Immature natural killer cell (primary cell): ENCODE measurements at regions not wholly inside any gene's neighbourhood (a gene's known extent, or its start where the extent isn't known, plus 50 kb on each side); places are given as distances from the start of the nearest gene placed in this dataset.
"Not testable (repeated sequence)": the region's sequence is repeated elsewhere in the genome, so short reads cannot be mapped to it uniquely, and the experiment has no call there.

Experiments
- DNase-seq, 3 donors: peaks; one replicate each; pipeline ENCODE4 v3.0.0; 2022; ENCODE audit warnings: mixed read lengths in 1 of 3
- H3K27ac Mint-ChIP-seq, 6 donors: one replicate each; pipeline ENCODE4 v1.8.0; 2020; ENCODE audit warnings: mixed read lengths in 6 of 6, mild to moderate bottlenecking in 5 of 6, inconsistent platforms in 4 of 6, moderate library complexity in 3 of 6
- H3K27me3 Mint-ChIP-seq, 3 donors: one replicate each; pipeline ENCODE4 v1.8.0; 2020 to 2021; ENCODE audit warnings: low read depth in 3 of 3, mild to moderate bottlenecking in 3 of 3, mixed read lengths in 3 of 3, moderate library complexity in 3 of 3, inconsistent platforms in 1 of 3
- H3K36me3 Mint-ChIP-seq, 3 donors: one replicate each; pipeline ENCODE4 v1.8.0; 2020; ENCODE audit warnings: mixed read lengths in 3 of 3, inconsistent platforms in 2 of 3, mild to moderate bottlenecking in 2 of 3
- H3K4me1 Mint-ChIP-seq, 2 donors: one replicate each; pipeline ENCODE4 v1.8.0; 2020; ENCODE audit warnings: inconsistent platforms in 2 of 2, mild to moderate bottlenecking in 2 of 2, mixed read lengths in 2 of 2, moderate library complexity in 1 of 2
- H3K4me3 Mint-ChIP-seq, 5 donors: one replicate each; pipeline ENCODE4 v1.8.0; 2020; ENCODE audit warnings: mild to moderate bottlenecking in 5 of 5, mixed read lengths in 5 of 5, inconsistent platforms in 3 of 5, moderate library complexity in 3 of 5
- H3K9me3 Mint-ChIP-seq, 6 donors: one replicate each; pipeline ENCODE4 v1.8.0; 2020; ENCODE audit warnings: mild to moderate bottlenecking in 6 of 6, mixed read lengths in 6 of 6, inconsistent platforms in 4 of 6, moderate library complexity in 3 of 6

DNA sequence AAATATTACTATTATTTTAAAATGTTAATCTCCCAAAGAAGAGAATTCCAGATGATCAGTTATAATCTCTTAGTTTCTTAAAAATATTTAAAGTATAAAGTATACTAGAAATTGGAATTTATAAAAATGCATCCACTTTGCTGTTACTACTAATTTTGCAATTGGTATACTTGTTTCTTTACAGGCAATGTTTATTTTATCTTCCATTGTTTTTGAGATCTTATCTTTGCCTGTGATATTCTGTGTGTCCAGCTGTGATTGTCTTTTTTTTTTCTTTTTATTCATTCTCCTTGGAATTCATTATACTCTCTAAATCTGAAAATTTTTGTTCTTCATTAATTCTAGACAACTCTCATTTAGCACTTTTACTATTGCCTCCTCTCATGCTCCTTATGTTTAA, 652.6 kb downstream of the TNS3 start:
- H3K9me3 Mint-ChIP-seq, result peaks cover 1 to 13% (median 8%) of the 10 kb centered on the region in 6 donors
- H3K4me1 Mint-ChIP-seq, result no peaks in the 10 kb centered on the region
- H3K27ac Mint-ChIP-seq, result no peak overlapping the region
- H3K36me3 Mint-ChIP-seq, result no peaks in the 10 kb centered on the region
- no peaks in the 10 kb centered on the region for H3K27me3 Mint-ChIP-seq
- no peak overlapping the region for H3K4me3 Mint-ChIP-seq
- DNase-seq, result no peak

DNA sequence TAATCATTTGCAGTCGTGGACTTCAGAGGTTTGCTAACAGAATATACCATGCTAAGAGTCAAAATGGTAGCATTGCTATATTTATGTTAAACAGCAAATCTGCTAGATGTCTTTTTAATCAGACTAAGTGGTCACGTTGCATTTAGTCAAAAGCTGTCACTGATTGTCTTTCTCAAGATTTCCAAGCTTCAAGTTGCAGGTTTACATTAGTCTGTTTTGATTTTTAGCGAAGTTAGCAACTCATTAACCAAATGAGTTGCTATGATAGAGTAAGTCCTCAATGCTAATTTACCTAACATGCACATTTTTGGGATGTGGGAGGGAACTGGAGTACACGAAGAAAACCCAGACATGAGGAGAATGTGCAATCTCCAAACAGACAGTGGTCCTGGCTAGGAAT, 653.2 kb downstream of the TNS3 start:
- Mint-ChIP-seq H3K36me3 (no peaks in the 10 kb centered on the region), H3K4me1 (no peaks in the 10 kb centered on the region), H3K4me3 (no peak overlapping the region), H3K27me3 (peaks cover 0 to 1% (median 0%) of the 10 kb centered on the region in 3 donors), H3K27ac (no peak overlapping the region), H3K9me3 (peaks cover 1 to 15% (median 8%) of the 10 kb centered on the region in 6 donors)
- DNase-seq, result no peak

DNA sequence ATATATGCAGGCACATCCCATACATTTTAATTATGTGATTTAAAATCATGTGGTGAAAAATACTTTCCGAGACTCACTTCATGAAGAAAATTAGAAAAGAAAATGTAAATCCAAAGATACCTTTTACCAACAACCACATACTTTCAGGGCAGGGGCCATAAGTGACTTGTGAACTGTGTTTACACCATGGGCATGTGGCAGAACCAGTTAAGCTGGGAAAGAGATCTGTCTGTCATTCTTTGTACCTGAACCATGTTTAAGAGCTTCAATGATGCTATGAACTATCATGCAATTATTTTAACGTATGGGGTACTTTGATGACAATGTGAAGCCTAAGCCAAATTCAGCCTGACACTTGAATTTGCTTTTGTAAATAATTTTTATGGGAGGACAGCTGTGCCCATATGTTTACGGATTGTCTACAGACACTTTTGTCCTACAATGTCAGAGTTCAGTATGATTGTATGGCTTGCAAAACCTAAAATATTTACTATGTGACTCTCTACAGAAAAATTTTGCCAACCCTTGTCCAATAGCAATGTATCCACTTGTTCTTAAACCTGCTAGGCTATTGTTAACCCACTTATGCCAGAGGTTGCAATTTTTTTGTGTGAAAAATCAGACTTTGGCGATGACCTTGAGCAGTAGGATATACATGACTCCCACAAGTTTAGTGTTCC, 654.6 kb downstream of the TNS3 start:
- DNase-seq, result no peak
- peaks cover 1 to 19% (median 8%) of the 10 kb centered on the region in 6 donors for H3K9me3 Mint-ChIP-seq
- H3K27ac Mint-ChIP-seq, result no peak overlapping the region
- H3K27me3 Mint-ChIP-seq, result peaks cover 0 to 1% (median 0%) of the 10 kb centered on the region in 3 donors
- H3K36me3 Mint-ChIP-seq, result no peaks in the 10 kb centered on the region
- H3K4me3 Mint-ChIP-seq, result no peak overlapping the region
- H3K4me1 Mint-ChIP-seq, result no peaks in the 10 kb centered on the region

DNA sequence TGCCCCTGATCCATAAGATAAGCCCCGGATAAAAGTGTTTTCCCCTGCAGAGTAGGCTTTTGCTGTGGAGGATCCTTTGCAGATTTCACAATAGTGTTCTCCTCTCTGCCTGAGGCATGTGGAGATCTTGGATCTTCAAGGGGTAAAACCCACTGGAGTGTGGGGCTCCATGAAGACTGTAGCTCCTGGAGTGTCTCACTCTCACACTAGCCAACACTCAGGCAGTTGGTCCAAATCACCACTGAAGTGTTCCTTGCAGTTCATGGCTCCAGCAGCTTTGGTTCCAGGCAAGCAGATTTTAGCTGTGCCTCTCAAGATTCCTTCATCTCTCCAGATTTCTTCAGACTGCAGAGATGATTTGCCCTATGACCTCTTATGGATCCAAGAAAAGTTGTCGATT, 665.3 kb downstream of the TNS3 start:
- no peaks in the 10 kb centered on the region for H3K4me1 Mint-ChIP-seq
- peaks cover 0 to 3% (median 0%) of the 10 kb centered on the region in 3 donors for H3K27me3 Mint-ChIP-seq

DNA sequence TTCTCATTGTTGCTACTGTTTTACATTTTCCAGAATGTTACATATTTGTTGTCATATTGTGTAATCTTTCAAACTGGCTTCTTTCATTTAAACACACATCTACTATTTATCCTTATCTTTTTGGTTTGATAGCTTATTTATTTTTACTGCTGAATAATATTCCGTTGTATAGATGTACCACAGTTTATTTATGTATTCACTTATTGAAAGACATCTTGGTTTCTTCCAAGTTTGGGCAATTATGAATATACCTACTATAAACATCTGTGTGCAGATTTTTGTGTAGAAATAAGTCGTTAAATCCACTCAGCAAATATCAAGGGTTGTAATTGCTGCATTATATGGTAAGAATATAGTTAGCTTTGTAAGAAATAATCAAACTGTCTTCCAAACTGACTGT, 669.2 kb downstream of the TNS3 start:
- H3K36me3 Mint-ChIP-seq, result no peaks in the 10 kb centered on the region
- DNase-seq, result no peak
- H3K4me3 Mint-ChIP-seq, result no peak overlapping the region
- peaks cover 2 to 20% (median 7%) of the 10 kb centered on the region in 6 donors for H3K9me3 Mint-ChIP-seq
- peaks cover 0 to 3% (median 0%) of the 10 kb centered on the region in 3 donors for H3K27me3 Mint-ChIP-seq
- H3K4me1 Mint-ChIP-seq, result no peaks in the 10 kb centered on the region
- H3K27ac Mint-ChIP-seq, result no peak overlapping the region

More for the DNA sequence above, 665.3 kb downstream of the TNS3 start:
- H3K27ac Mint-ChIP-seq, result no peak overlapping the region
- H3K4me3 Mint-ChIP-seq, result no peak overlapping the region
- DNase-seq, result no peak
- no peaks in the 10 kb centered on the region for H3K36me3 Mint-ChIP-seq
- peaks cover 0 to 15% (median 4%) of the 10 kb centered on the region in 6 donors for H3K9me3 Mint-ChIP-seq

DNA sequence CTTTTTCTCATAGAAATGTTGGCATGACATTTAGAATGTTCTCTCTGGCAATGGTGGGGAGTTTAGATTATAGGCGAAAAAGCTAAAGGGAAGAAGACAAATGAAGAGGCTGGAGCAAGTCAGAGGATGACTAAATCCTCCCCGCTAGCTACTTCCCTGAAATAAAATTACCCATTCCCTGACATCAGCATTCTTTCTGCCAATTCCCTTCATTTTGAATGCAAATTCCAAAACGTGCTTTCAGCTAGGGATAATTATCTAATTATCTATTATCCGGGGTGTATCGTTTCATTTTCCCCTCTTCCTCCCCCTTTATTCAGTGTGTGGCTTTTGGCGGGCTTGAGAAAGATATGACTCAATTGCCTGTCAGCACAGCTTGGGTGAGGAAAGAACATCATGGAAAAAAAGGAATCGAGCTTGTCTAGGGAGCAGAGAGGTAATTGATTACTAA, 672.3 kb downstream of the TNS3 start:
- H3K36me3 Mint-ChIP-seq, result no peaks in the 10 kb centered on the region
- no peak for DNase-seq
- H3K4me1 Mint-ChIP-seq, result no peaks in the 10 kb centered on the region

DNA sequence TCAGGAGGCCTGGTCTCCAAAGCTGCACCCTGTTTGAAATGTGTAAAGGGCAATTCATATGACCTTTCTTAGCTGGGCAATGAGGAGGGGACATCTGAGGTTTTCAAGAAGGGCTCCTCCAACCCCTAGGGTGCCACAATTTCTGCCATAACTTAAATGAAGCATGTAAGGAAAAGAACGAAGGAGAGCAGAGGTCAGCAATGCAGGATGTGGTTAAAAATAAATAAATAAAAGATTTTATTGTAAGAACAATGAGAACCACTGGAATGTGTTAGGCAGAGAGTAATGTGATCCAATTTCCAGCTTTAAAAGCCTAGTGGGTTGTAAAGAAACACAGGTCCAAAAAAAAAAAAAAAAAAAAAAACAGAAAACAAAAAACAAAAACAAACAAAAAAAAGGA, 673.1 kb downstream of the TNS3 start:
- peaks cover 0 to 13% (median 3%) of the 10 kb centered on the region in 6 donors for H3K9me3 Mint-ChIP-seq
- H3K27ac Mint-ChIP-seq, result no peak overlapping the region
- H3K27me3 Mint-ChIP-seq, result peaks cover 0 to 3% (median 2%) of the 10 kb centered on the region in 3 donors
- H3K4me3 Mint-ChIP-seq, result no peak overlapping the region
- H3K36me3 Mint-ChIP-seq, result no peaks in the 10 kb centered on the region
- no peak for DNase-seq
- H3K4me1 Mint-ChIP-seq, result no peaks in the 10 kb centered on the region

More for the DNA sequence above, 672.3 kb downstream of the TNS3 start:
- peaks cover 0 to 3% (median 2%) of the 10 kb centered on the region in 3 donors for H3K27me3 Mint-ChIP-seq
- no peak overlapping the region for H3K4me3 Mint-ChIP-seq
- no peak overlapping the region for H3K27ac Mint-ChIP-seq
- peaks cover 0 to 13% (median 4%) of the 10 kb centered on the region in 6 donors for H3K9me3 Mint-ChIP-seq

DNA sequence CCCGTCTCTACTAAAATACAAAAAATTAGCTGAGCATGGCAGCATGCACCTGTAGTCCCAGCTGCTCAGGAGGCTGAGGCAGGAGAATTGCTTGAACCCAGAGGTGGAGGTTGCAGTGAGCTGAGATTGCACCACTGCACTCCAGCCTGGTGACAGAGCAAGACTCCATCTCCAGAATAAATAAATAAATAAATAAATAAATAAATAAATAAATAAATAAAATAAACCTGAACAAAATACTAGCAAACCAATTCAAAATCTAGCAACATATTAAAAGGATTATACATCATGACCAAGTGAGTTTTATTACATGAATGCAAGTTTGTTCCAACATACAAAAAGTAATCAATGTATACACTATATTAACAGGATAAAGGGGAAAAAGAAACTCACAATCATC, 677.4 kb downstream of the TNS3 start:
- H3K27ac Mint-ChIP-seq, DNase-seq, H3K4me1 Mint-ChIP-seq, H3K27me3 Mint-ChIP-seq, H3K36me3 Mint-ChIP-seq, H3K4me3 Mint-ChIP-seq: not testable (repeated sequence)
- peaks cover 2 to 29% (median 12%) of the 10 kb centered on the region in 6 donors for H3K9me3 Mint-ChIP-seq

DNA sequence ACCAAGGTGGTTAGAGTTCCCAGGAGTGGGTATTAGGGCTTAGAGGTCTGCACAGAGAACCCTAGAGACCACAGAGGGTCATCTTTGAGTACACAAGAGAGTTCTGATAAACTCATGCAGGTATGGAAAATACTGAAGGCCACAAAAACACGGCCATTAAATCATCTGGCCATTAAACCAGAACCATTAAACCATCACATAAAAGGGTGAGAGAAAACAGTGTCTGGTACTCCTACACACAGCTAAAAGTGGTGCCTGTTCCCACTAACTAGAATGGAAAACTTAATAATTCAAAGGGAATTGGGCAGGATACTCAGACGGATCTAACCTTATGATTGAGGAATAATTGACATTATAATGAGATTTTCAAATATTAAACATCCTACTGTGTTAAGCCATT, 679.4 kb downstream of the TNS3 start:
- H3K27ac Mint-ChIP-seq, result no peak overlapping the region
- no peak overlapping the region for H3K4me3 Mint-ChIP-seq
- peaks cover 0 to 3% (median 2%) of the 10 kb centered on the region in 3 donors for H3K27me3 Mint-ChIP-seq
- peaks cover 0 to 8% (median 0%) of the 10 kb centered on the region in 3 donors for H3K36me3 Mint-ChIP-seq
- DNase-seq, result no peak
- peaks cover 0 to 39% (median 13%) of the 10 kb centered on the region in 6 donors for H3K9me3 Mint-ChIP-seq
- no peaks in the 10 kb centered on the region for H3K4me1 Mint-ChIP-seq

DNA sequence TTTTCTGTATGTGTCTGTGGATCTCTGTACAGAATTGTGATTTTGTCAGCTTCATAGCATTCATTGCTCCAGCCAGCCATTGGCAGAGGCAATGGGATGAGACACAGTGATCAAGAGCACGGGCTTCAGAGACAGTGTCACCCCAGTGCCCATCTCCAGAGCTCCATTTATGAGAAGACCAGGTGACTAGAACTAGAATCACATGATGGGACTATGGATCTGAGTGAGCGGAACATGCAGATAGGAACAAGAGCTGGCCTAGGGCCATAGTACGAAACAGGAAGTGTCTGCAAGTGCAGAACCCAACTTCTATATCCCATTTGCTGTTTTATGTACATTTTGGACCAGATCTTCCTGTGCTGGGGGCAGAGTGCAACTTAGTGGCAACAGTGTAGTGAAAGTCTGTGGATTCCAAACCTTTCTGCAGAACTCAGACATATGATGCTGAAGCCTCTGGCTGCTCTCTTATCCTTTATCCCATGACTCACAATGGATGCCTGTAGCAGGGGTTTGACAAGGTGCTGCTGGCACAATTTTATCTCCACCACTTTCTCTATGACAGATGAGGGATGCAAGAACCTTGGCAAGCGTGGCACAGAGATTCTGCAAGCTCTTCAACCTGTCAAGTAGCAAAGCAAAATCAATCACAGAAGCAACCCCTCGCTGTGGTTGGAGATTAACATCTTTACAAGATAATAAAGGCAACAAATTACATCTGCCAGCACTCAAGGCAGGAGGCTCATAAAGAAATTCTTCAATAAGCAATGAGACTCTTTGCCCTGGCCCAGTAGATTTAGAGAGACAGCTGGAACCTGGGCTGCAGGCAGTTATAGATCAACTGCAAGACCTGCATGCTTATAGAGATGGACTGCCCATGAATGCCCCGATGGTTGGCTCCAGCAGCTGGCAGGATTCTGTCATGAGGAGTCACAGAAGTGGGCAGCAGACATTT, 681.3 kb downstream of the TNS3 start:
- Mint-ChIP-seq H3K27me3 (peaks cover 0 to 2% (median under 1%) of the 10 kb centered on the region in 3 donors), H3K36me3 (peaks cover 0 to 8% (median 0%) of the 10 kb centered on the region in 3 donors), H3K4me3 (no peak overlapping the region), H3K4me1 (no peaks in the 10 kb centered on the region), H3K27ac (no peak overlapping the region), H3K9me3 (peaks cover 0 to 43% (median 13%) of the 10 kb centered on the region in 6 donors)
- DNase-seq, result no peak

DNA sequence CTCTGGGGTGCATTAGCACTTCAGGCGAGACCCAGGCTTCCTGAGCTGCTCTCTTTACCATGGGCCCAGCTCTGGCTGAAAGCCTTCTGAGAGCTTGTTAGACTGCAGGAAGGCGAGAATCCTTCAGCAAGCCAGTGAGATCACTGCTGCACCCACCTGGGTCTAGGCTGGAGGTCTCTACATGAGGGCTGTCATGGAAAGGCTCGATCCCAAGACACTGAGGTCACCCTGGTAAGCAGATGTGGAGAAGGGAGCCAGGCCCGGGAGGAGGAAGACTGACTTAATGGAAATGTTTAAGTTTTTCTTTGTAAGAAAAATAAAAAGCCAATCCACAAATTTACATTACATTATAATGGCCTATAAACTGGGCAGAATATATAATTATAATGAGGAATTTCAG, 684.5 kb downstream of the TNS3 start:
- H3K27ac Mint-ChIP-seq, result no peak overlapping the region
- H3K9me3 Mint-ChIP-seq, result peaks cover 3 to 29% (median 13%) of the 10 kb centered on the region in 6 donors
- H3K4me1 Mint-ChIP-seq, result no peaks in the 10 kb centered on the region

DNA sequence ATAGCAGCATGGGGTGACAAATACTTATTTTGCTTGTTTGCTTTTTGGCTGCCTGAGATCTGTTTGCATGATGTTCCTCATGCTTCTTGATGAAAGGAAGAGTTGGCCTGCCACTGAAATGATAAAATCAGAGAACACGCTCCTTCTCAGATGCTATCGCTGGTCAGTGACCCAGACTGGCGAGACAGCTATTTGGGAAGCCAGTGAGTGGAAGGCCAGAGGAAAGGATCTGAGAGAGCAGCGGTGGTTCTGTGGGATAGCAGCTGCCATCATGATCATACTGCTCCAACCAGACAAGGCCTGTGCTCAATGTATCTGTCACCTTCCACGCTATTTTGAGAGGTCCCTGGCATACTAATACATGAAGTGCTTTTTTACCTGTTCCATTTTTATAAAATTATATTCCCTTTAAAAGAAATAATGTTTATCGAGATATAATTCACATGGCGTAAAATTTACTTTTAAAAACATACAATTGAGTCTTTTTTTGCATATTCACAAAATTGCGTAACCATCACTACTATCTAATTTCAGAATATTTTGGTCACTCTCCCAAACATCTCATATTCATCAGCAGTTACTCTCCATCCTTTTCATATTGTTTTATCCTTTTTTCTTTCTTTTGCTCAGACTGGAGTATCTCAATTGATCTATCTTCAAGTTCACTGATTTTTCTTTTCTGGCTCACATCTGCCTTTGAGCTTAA, 695.1 kb downstream of the TNS3 start:
- Mint-ChIP-seq H3K9me3 (peaks cover 0 to 32% (median 11%) of the 10 kb centered on the region in 6 donors), H3K4me1 (no peaks in the 10 kb centered on the region), H3K4me3 (no peak overlapping the region), H3K27me3 (no peaks in the 10 kb centered on the region), H3K36me3 (no peaks in the 10 kb centered on the region), H3K27ac (no peak overlapping the region)
- no peak for DNase-seq

More for the DNA sequence above, 684.5 kb downstream of the TNS3 start:
- Mint-ChIP-seq H3K27me3 (peaks cover 0 to 2% (median 0%) of the 10 kb centered on the region in 3 donors), H3K36me3 (peaks cover 0 to 8% (median 0%) of the 10 kb centered on the region in 3 donors), H3K4me3 (no peak overlapping the region)
- no peak for DNase-seq

DNA sequence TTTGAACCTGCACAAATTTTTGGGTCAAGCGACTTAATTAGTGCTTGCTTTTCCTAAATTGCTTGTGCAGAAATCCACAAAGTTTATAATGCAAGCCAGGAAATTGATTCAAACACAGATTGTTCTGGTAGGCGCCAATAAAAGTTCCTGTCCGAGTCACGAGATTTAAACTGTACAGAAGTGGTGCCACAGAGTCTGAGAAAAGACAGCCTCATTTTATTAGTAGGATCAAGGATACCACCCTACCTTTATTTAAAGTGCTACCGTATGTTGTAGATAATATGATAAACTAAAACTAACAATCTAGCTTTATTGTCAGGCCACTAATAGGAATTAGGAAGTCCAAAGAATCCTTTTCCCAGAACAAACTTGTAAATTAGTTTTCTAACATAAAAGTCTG, 696.7 kb downstream of the TNS3 start:
- H3K27me3 Mint-ChIP-seq, result no peaks in the 10 kb centered on the region
- H3K36me3 Mint-ChIP-seq, result peaks cover 0 to 3% (median 0%) of the 10 kb centered on the region in 3 donors
- peaks cover 2 to 40% (median 9%) of the 10 kb centered on the region in 6 donors for H3K9me3 Mint-ChIP-seq
- no peaks in the 10 kb centered on the region for H3K4me1 Mint-ChIP-seq
- DNase-seq, result no peak
- H3K27ac Mint-ChIP-seq, result no peak overlapping the region
- no peak overlapping the region for H3K4me3 Mint-ChIP-seq
